GM12865 (cell line): ENCODE measurements at regions not wholly inside any gene's neighbourhood (a gene's known extent, or its start where the extent isn't known, plus 50 kb on each side); places are given as distances from the start of the nearest gene placed in this dataset.

Experiments used
- DNase-seq: peaks from one replicate; pipeline ENCODE4 v3.0.0; 2010; ENCODE audit warnings: low read depth
- H3K4me3 ChIP-seq: 2 replicates; pipeline ENCODE4 v1.5.1; 2011; ENCODE audit warnings: mild to moderate bottlenecking, low read depth, low read length, control low read depth
- TF ChIP-seq, protein P1 (sequence below): IDR thresholded peaks from 2 replicates; pipeline ENCODE4 v1.5.1; 2011; ENCODE audit warnings: low read length, control low read depth, low read depth, inconsistent platforms; ENCODE audit not compliant: insufficient read depth; ENCODE audit errors: missing control alignments

DNA sequence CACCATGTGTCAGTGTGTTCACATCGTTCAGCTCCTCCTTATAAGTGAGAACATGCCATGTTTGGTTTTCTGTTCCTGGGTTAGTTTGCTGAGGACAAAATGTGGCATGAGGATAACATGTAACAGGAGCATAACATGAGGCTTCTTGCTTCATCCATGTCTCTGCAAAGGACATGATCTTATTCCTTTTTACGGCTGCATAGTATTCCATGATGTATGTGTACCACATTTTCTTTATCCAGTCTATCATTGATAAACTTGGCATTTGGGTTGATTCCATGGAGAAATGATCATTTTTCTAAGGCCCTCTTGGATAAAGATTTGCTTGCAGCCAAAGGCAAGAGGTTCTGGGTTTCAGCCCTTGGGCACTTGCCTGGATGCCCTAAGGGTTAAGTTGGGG lies 128.5 kb upstream of the ZEB1 start:
- no peak for DNase-seq
- H3K4me3 ChIP-seq, result no peak overlapping the region
- TF ChIP-seq, protein P1, sequence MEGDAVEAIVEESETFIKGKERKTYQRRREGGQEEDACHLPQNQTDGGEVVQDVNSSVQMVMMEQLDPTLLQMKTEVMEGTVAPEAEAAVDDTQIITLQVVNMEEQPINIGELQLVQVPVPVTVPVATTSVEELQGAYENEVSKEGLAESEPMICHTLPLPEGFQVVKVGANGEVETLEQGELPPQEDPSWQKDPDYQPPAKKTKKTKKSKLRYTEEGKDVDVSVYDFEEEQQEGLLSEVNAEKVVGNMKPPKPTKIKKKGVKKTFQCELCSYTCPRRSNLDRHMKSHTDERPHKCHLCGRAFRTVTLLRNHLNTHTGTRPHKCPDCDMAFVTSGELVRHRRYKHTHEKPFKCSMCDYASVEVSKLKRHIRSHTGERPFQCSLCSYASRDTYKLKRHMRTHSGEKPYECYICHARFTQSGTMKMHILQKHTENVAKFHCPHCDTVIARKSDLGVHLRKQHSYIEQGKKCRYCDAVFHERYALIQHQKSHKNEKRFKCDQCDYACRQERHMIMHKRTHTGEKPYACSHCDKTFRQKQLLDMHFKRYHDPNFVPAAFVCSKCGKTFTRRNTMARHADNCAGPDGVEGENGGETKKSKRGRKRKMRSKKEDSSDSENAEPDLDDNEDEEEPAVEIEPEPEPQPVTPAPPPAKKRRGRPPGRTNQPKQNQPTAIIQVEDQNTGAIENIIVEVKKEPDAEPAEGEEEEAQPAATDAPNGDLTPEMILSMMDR, result no peak

DNA sequence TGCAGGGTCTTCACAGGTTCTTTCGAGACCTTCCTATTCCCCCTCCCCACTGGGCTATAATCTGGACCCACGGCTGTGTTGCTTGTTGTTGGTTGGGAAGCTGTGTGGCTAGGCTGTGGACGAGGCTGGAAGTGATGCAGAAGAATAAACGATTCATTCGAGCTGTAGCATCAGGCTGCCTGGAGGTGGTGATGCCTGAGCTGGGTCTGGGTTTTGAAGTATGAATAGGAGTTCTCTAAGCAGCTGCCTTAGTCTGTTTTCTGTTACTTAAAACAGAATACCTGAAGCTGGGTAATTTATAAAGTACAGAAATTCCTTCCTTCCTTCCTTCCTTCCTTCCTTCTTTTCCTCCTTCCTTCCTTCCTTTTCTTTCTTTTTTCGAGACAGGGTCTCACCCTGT lies 126.5 kb upstream of the ZEB1 start:
- TF ChIP-seq, protein P1, result no peak
- no peak for DNase-seq
- no peak overlapping the region for H3K4me3 ChIP-seq

DNA sequence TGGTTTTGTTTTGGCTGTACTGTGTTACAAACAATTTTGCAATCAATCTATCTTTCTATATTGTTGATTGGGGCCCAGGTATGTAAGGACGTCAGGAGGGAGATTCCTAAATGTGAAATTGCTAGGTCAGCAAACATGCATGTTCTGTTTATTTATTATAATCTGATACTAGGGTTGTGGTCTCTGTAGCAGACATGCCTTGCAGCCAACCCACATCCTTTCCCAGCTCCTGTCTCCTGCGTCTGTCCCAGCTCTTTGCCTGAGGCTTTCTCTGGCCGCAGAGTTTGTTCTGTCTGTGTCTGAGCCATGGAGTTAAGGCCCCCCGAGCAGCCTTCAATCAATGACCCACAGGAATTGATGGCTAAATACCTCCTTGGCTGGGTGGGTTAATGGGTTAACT lies 124.0 kb upstream of the ZEB1 start:
- TF ChIP-seq, protein P1, result no peak
- no peak for DNase-seq
- no peak overlapping the region for H3K4me3 ChIP-seq

DNA sequence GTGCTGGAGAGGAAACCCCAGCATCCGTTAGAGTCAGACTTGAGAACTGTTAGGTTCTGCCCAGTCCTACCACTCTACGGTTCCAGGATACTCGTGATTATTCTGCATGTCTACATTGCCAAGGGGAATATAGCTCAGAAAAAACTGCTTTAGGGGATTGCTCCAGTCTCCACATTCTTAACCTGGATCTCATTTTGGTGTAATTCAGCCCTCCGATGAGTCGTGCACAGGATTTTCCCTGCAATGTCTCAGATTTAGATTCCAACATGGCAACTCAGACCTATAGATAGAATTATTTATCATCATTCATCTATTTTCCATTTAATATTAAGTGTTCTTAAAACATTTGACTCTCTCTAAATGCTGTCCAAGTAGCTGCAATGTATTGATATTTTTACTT lies 121.1 kb upstream of the ZEB1 start:
- TF ChIP-seq, protein P1, result no peak
- DNase-seq, result no peak
- no peak overlapping the region for H3K4me3 ChIP-seq

DNA sequence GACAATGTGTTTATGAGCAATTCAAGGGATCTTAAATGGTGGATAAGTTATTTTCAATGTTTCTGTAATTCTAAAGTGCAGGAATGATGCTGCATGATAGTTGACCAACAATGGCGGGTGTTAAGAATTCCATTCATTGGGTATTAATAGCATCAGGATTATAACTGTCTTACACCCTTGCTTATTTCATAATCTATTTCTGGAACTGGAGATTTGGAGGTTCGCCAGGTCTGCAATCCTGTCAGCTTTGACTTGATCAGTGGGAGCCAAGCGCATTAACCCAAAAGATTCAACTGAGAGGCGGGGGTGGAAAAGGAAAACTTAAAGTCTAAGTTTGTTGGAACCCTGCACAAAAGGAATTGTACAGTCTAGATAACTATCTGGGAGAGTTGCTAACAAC lies 114.9 kb upstream of the ZEB1 start:
- TF ChIP-seq, protein P1, result no peak
- DNase-seq, result no peak
- H3K4me3 ChIP-seq, result no peak overlapping the region

DNA sequence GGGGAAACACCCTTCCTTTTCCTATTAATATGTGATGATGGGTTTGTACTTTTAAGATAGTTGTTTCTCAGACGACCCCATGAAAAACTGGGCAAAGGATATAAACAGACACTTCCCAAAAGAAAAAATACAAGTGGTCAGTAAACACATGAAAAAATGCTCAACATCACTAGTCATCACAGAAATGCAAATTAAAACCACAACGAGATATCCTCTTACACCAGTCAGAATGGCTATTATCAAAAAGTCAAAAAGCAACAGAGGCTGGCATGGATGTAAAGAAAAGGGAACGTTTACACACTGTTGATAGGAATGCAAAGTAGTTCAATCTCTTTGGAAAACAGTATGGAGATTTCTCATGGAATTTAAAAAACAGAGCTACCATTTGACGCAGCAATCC lies 111.4 kb upstream of the ZEB1 start:
- DNase-seq, result no peak
- H3K4me3 ChIP-seq, result no peak overlapping the region
- TF ChIP-seq, protein P1, result no peak

DNA sequence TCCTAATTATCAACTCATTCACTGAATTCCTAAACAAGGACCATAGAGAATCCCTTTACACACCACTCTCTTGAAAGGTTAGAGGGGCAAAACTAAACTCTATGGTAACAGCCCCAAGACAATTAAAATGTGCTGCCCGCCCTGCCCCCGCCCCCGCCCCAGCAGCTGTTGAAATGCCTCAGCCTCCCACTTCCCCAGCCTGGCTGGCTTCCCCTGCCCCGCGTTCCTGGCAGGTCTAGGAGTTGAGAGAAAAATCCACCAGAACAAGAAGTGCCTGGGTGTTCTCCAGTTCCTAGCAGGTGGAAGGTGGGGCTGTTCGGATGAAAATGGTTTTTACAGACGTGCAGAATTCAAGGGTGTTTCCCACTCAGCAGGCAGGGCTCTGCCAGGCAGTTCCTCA lies 109.5 kb upstream of the ZEB1 start:
- H3K4me3 ChIP-seq, result no peak overlapping the region
- no peak for DNase-seq
- TF ChIP-seq, protein P1, result no peak
